K562 (cell line): ENCODE measurements at regions not wholly inside any gene's neighbourhood (a gene's known extent, or its start where the extent isn't known, plus 50 kb on each side); places are given as distances from the start of the nearest gene placed in this dataset.

Experiments used
- BACH1 ChIP-seq: fragments of 200-800 bp; sonication (Bioruptor generic); IDR thresholded peaks from 2 replicates; pipeline ENCODE4 v1.6.1; 2016; ENCODE audit warnings: missing genetic modification characterization, missing compliant biosample characterization
- CAMTA2 ChIP-seq: fragments of 250-450 bp; sonication (Bioruptor Pico); conservative IDR thresholded peaks from 2 replicates; pipeline ENCODE4 v1.5.1; 2022
- CEBPZ ChIP-seq: fragments of 150-350 bp; IDR thresholded peaks from 2 replicates; pipeline ENCODE4 v1.6.1; 2014; ENCODE audit warnings: low read depth, mild to moderate bottlenecking, low read length, borderline replicate concordance
- CHCHD3 ChIP-seq: fragments of 250-450 bp; sonication (Bioruptor Pico); IDR thresholded peaks from 2 replicates; pipeline ENCODE4 v2.1.2; 2022; ENCODE audit warnings: mild to moderate bottlenecking
- GATAD2A ChIP-seq: fragments of 450-650 bp; IDR thresholded peaks from 2 replicates; pipeline ENCODE4 v1.6.1; 2017
- HDAC2 ChIP-seq: fragments of 450-650 bp; IDR thresholded peaks from 2 replicates; pipeline ENCODE4 v1.6.1; 2016; ENCODE audit warnings: mild to moderate bottlenecking
- JUN ChIP-seq, 2 experiments: sonication (generic) in 1 of 2; formaldehyde crosslinking in 1 of 2; IDR thresholded peaks; 2 replicates each; pipeline versions ENCODE4 v1.6.1 to v1.8.0; 2012 to 2022; ENCODE audit warnings: borderline replicate concordance in 2 of 2, mild to moderate bottlenecking in 2 of 2, improper control_type of control experiment in 1 of 2, low read depth in 1 of 2, low read length in 1 of 2, missing genetic modification reagents in 1 of 2
- KLF1 ChIP-seq: fragments of 450-650 bp; IDR thresholded peaks from 2 replicates; pipeline ENCODE4 v1.6.1; 2016; ENCODE audit warnings: missing genetic modification characterization, missing compliant biosample characterization
- NFE2 ChIP-seq: IDR thresholded peaks from 2 replicates; pipeline ENCODE4 v1.6.1; 2014; ENCODE audit warnings: antibody characterized with exemption, low read depth
- SIX5 ChIP-seq, 2 experiments: IDR thresholded peaks; 2 replicates each; pipeline ENCODE4 v1.6.1; 2011; ENCODE audit warnings: low read length in 2 of 2, borderline replicate concordance in 1 of 2, low read depth in 1 of 2, mild to moderate bottlenecking in 1 of 2, moderate library complexity in 1 of 2; ENCODE audit not compliant: insufficient read depth in 1 of 2
- SREBF1 ChIP-seq: fragments of 150-350 bp; IDR thresholded peaks from 2 replicates; pipeline ENCODE4 v1.6.1; 2014; ENCODE audit warnings: antibody characterized with exemption, low read depth, low read length, borderline replicate concordance
- SUPT5H ChIP-seq: fragments of 450-650 bp; IDR thresholded peaks from 2 replicates; pipeline ENCODE4 v1.6.1; 2016
- XRCC5 ChIP-seq: fragments of 200-400 bp; formaldehyde crosslinking; IDR thresholded peaks from 2 replicates; pipeline ENCODE4 v1.6.1; 2017; ENCODE audit warnings: low read depth, mild to moderate bottlenecking, low read length
- ZKSCAN3 ChIP-seq: fragments of 250-450 bp; sonication (Bioruptor Pico); IDR thresholded peaks from 2 replicates; pipeline ENCODE4 v1.4.0; 2020
- ZNF57 ChIP-seq: fragments of 450-650 bp; formaldehyde crosslinking; IDR thresholded peaks from 2 replicates; pipeline ENCODE4 v1.4.0; 2020; ENCODE audit warnings: mild to moderate bottlenecking, moderate library complexity
- ZNF696 ChIP-seq: fragments of 250-450 bp; sonication (Bioruptor Pico); conservative IDR thresholded peaks from 2 replicates; pipeline ENCODE4 v1.4.0; 2020; ENCODE audit warnings: mild to moderate bottlenecking, moderate library complexity
- ZNF79 ChIP-seq: fragments of 250-450 bp; sonication (Bioruptor Pico); IDR thresholded peaks from 2 replicates; pipeline ENCODE4 v1.4.0; 2020; ENCODE audit warnings: low read depth, mild to moderate bottlenecking, moderate library complexity
- TF ChIP-seq, protein P1 (sequence below): fragments of 450-650 bp; IDR thresholded peaks from 2 replicates; pipeline ENCODE4 v1.6.1; 2016
- TF ChIP-seq, protein P2 (sequence below): fragments of 250-450 bp; sonication (Bioruptor Pico); IDR thresholded peaks from 2 replicates; pipeline ENCODE4 v1.8.0; 2021; ENCODE audit warnings: mild to moderate bottlenecking, moderate library complexity
- TF ChIP-seq, protein P3 (sequence below): fragments of 450-650 bp; conservative IDR thresholded peaks from 2 replicates; pipeline ENCODE4 v1.6.1; 2016; ENCODE audit warnings: missing genetic modification characterization, low read depth, mild to moderate bottlenecking, control low read depth, missing compliant biosample characterization
- TF ChIP-seq, protein P4 (sequence below): sonication (generic); formaldehyde crosslinking; IDR thresholded peaks from 2 replicates; pipeline ENCODE4 v1.8.0; 2022; ENCODE audit warnings: missing genetic modification reagents, mild to moderate bottlenecking, moderate library complexity, borderline replicate concordance

DNA sequence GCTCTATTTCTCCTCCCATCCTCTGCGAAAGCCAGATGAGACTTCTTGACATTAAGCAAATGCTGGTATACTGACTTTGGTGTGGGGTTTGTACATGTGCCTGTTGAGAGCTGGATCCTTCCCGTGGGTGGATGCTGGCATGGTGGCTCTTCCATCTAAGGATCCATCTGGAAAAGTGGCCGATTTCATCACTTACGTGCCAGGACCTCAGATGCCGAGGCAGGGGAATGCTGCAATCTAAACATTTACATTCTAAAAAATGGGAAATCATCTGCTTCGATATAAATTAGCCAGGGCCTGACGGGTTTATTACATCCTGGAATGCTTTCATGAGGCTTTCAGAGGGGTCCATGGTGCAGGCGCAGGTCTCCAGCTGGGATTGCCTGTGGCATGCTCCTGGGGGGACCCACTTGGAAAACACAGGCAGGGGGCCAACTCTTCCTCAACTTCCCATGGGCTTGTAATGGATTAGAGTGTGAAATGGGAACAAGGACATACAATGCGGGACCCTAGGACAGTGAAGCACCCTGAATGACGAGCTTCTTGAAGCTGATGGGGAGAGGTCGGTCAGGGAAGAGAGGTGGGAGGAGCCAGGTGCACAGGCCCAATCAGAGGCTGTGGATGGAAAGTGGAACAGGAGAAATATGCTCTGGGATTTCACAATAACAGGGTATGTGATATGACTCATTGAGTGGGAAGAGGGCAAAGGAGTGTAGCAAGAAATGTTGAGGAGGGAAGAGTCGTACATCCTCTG is 105.5 kb upstream of the PITX1 start (continued):
- TF ChIP-seq, protein P1, sequence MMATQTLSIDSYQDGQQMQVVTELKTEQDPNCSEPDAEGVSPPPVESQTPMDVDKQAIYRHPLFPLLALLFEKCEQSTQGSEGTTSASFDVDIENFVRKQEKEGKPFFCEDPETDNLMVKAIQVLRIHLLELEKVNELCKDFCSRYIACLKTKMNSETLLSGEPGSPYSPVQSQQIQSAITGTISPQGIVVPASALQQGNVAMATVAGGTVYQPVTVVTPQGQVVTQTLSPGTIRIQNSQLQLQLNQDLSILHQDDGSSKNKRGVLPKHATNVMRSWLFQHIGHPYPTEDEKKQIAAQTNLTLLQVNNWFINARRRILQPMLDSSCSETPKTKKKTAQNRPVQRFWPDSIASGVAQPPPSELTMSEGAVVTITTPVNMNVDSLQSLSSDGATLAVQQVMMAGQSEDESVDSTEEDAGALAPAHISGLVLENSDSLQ, result peak; percentile 58
- TF ChIP-seq JUN (IDR thresholded peaks at IDR 0.05; ENCODE audit: borderline replicate concordance, low read depth, low read length) (peak; percentile 75), JUN (CRISPR knock-in tag; IDR thresholded peaks at IDR 0.05; ENCODE audit: borderline replicate concordance) (no peak), ZNF696 (CRISPR knock-in tag) (no peak), GATAD2A (no peak), HDAC2 (no peak), SREBF1 (no peak), ZNF57 (CRISPR knock-in tag) (no peak), ZNF79 (CRISPR knock-in tag) (no peak), SIX5 (IDR thresholded peaks at IDR 0.05; ENCODE audit: borderline replicate concordance in 1 of 2, insufficient read depth in 1 of 2, low read depth in 1 of 2, low read length in 2 of 2) (no peak), XRCC5 (no peak), SUPT5H (no peak), BACH1 (tag) (no peak), NFE2 (no peak), KLF1 (tag) (no peak), CHCHD3 (CRISPR knock-in tag) (no peak), CEBPZ (no peak), ZKSCAN3 (no peak), CAMTA2 (CRISPR knock-in tag) (no peak)
- TF ChIP-seq, protein P2, sequence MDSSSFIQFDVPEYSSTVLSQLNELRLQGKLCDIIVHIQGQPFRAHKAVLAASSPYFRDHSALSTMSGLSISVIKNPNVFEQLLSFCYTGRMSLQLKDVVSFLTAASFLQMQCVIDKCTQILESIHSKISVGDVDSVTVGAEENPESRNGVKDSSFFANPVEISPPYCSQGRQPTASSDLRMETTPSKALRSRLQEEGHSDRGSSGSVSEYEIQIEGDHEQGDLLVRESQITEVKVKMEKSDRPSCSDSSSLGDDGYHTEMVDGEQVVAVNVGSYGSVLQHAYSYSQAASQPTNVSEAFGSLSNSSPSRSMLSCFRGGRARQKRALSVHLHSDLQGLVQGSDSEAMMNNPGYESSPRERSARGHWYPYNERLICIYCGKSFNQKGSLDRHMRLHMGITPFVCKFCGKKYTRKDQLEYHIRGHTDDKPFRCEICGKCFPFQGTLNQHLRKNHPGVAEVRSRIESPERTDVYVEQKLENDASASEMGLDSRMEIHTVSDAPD, result no peak
- TF ChIP-seq, protein P3, sequence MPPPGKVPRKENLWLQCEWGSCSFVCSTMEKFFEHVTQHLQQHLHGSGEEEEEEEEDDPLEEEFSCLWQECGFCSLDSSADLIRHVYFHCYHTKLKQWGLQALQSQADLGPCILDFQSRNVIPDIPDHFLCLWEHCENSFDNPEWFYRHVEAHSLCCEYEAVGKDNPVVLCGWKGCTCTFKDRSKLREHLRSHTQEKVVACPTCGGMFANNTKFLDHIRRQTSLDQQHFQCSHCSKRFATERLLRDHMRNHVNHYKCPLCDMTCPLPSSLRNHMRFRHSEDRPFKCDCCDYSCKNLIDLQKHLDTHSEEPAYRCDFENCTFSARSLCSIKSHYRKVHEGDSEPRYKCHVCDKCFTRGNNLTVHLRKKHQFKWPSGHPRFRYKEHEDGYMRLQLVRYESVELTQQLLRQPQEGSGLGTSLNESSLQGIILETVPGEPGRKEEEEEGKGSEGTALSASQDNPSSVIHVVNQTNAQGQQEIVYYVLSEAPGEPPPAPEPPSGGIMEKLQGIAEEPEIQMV (tag), result no peak
- TF ChIP-seq, protein P4, sequence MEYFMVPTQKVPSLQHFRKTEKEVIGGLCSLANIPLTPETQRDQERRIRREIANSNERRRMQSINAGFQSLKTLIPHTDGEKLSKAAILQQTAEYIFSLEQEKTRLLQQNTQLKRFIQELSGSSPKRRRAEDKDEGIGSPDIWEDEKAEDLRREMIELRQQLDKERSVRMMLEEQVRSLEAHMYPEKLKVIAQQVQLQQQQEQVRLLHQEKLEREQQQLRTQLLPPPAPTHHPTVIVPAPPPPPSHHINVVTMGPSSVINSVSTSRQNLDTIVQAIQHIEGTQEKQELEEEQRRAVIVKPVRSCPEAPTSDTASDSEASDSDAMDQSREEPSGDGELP, result no peak; the same call in 1 of the 2 replicates
